Gastrocnemius medialis (tissue), 4 donors: ENCODE measurements at regions not wholly inside any gene's neighbourhood (a gene's known extent, or its start where the extent isn't known, plus 50 kb on each side); places are given as distances from the start of the nearest gene placed in this dataset.
"Not testable (repeated sequence)": the region's sequence is repeated elsewhere in the genome, so short reads cannot be mapped to it uniquely, and the experiment has no call there.

ENCODE experiments used
- ATAC-seq, 2 donors: fragments of 150-250 bp; one replicate each; pipeline ENCODE4 v1.9.1; 2016
- DNase-seq, 2 donors: peaks; one replicate each; pipeline ENCODE4 v3.0.0-alpha.2; 2019
- H3K27ac ChIP-seq, 4 donors: fragments of 200-600 bp; sonication (generic); 1 replicate in 1 of 4; 2 replicates in 3 of 4; pipeline ENCODE4 v1.5.1; 2016 to 2018; ENCODE audit warnings: mild to moderate bottlenecking in 2 of 4, moderate library complexity in 1 of 4
- H3K27me3 ChIP-seq, 3 donors: fragments of 200-600 bp; sonication (generic) in 2 of 3; 1 replicate in 1 of 3; 2 replicates in 2 of 3; pipeline versions ENCODE4 v1.5.1 to v1.6.0; 2016 to 2019; ENCODE audit warnings: mild to moderate bottlenecking in 1 of 3, moderate library complexity in 1 of 3
- H3K36me3 ChIP-seq, 2 donors: fragments of 200-600 bp; sonication (generic) in 1 of 2; one replicate each; pipeline ENCODE4 v1.5.1; 2017 to 2018
- H3K4me1 ChIP-seq, 2 donors: fragments of 200-600 bp; sonication (generic) in 1 of 2; one replicate each; pipeline ENCODE4 v1.5.1; 2016 to 2017; ENCODE audit warnings: mild to moderate bottlenecking in 2 of 2
- H3K4me3 ChIP-seq, 4 donors: fragments of 200-600 bp; sonication (generic) in 3 of 4; 1 replicate in 1 of 4; 2 replicates in 3 of 4; pipeline ENCODE4 v1.5.1; 2016 to 2019; ENCODE audit warnings: mild to moderate bottlenecking in 2 of 4
- H3K9me3 ChIP-seq, 3 donors: fragments of 200-600 bp; sonication (generic) in 2 of 3; 1 replicate in 1 of 3; 2 replicates in 2 of 3; pipeline ENCODE4 v1.5.1; 2016 to 2019
- POLR2A ChIP-seq, 2 donors: fragments of 450-650 bp; IDR thresholded peaks; one replicate each; pipeline ENCODE4 v1.6.1; 2017; ENCODE audit warnings: antibody characterized with exemption in 2 of 2, mild to moderate bottlenecking in 2 of 2, moderate library complexity in 2 of 2
- in situ Hi-C, 4 donors: fragments of 200-750 bp; cut with MboI; loops; one replicate each; pipeline versions ENCODE4 v1.15.0 to v1.8.0; 2017; ENCODE audit warnings: low sequenced_read_pairs in 4 of 4
- intact Hi-C: fragments of 100-400 bp; cut with DNase I; formaldehyde crosslinking; loops from one replicate; pipeline ENCODE4 v1.15.1; 2023; ENCODE audit warnings: low total_unique reads
- TF ChIP-seq, protein P1 (sequence below), 5 experiments: fragments of 450-650 bp in 3 of 5; fragments of 200-600 bp in 2 of 5; sonication (generic) in 2 of 5; IDR thresholded peaks in 4 of 5; conservative IDR thresholded peaks in 1 of 5; 1 replicate in 4 of 5; 2 replicates in 1 of 5; pipeline ENCODE4 v1.5.1; 2016 to 2019; ENCODE audit warnings: antibody characterized with exemption in 5 of 5, mild to moderate bottlenecking in 3 of 5, moderate library complexity in 3 of 5

DNA sequence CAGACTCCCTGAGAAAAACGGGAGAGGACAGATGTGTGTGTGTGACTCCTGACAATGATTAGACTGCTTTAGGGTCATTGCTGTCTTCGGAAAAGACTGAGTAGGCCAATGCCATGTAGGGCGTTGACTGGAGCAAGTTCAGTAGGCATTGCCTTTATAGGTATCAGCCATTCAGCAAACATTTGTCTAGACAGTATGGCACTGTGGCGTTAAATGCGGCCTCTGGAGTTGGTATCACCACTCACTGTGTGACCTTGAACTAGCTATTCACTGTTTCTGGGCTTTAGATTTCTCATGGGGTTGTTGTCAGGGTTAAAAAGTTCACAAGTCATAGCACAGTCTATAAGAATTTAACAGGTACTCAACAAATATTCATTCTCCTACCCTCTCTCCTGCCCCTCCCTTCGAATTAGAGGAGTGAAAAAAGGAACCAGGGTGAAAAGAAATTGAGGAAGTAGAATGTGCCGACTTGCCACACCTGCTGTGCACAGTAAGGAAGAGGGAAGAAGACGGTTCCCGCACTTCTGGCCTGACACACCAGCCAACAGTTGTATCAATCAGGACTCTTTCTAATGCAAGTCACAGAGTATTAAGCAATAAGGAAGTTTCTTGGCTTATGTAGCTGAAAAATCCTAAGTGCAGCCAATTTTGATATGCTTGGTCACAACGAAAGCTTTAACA is 83.2 kb upstream of the PLAC8 start:
- ATAC-seq (no peak), DNase-seq (peak in 1 of 2 donors; percentile 27)
- TF ChIP-seq, protein P1, sequence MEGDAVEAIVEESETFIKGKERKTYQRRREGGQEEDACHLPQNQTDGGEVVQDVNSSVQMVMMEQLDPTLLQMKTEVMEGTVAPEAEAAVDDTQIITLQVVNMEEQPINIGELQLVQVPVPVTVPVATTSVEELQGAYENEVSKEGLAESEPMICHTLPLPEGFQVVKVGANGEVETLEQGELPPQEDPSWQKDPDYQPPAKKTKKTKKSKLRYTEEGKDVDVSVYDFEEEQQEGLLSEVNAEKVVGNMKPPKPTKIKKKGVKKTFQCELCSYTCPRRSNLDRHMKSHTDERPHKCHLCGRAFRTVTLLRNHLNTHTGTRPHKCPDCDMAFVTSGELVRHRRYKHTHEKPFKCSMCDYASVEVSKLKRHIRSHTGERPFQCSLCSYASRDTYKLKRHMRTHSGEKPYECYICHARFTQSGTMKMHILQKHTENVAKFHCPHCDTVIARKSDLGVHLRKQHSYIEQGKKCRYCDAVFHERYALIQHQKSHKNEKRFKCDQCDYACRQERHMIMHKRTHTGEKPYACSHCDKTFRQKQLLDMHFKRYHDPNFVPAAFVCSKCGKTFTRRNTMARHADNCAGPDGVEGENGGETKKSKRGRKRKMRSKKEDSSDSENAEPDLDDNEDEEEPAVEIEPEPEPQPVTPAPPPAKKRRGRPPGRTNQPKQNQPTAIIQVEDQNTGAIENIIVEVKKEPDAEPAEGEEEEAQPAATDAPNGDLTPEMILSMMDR (IDR thresholded peaks at IDR 0.05 in 4 of 5, conservative IDR thresholded peaks at IDR 0.05 in 1 of 5), result no peak
- TF ChIP-seq POLR2A (IDR thresholded peaks at IDR 0.05), result no peak
- H3K27me3 ChIP-seq, result no peaks in the 10 kb centered on the region
- no peaks in the 10 kb centered on the region for H3K4me1 ChIP-seq
- no peaks in the 10 kb centered on the region for H3K9me3 ChIP-seq
- in situ Hi-C loops (no loop called here), intact Hi-C loops (no loop called here)
- H3K27ac ChIP-seq, result no peak overlapping the region
- H3K4me3 ChIP-seq, result no peak overlapping the region
- H3K36me3 ChIP-seq, result no peaks in the 10 kb centered on the region

DNA sequence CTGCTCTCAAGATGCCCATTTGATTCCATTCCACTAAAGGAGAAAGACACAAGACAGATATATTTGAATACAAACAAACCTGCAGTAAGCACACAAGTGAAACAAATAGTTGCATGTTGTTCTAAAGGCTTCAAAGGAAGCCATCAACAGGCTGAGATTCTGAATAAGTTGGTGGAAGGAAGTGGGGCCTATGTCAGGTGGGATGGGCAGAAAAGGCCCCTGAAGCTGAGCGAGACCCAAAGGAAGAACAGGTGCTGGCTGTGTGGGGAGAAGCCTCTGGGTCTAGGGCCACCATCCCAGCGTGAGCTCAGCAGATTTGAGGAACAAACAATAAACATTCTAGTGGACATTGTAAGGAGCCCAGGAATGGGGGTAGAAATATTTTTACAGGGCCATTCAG is 82.4 kb upstream of the PLAC8 start:
- no peaks in the 10 kb centered on the region for H3K36me3 ChIP-seq
- no peak overlapping the region for H3K27ac ChIP-seq
- H3K4me3 ChIP-seq, result no peak overlapping the region
- no peaks in the 10 kb centered on the region for H3K27me3 ChIP-seq
- intact Hi-C loops (no loop called here), in situ Hi-C loops (no loop called here)
- no peaks in the 10 kb centered on the region for H3K4me1 ChIP-seq
- ATAC-seq (no peak), DNase-seq (no peak)
- TF ChIP-seq POLR2A (IDR thresholded peaks at IDR 0.05), result no peak
- TF ChIP-seq, protein P1 (IDR thresholded peaks at IDR 0.05 in 4 of 5, conservative IDR thresholded peaks at IDR 0.05 in 1 of 5), result no peak
- H3K9me3 ChIP-seq, result no peaks in the 10 kb centered on the region

DNA sequence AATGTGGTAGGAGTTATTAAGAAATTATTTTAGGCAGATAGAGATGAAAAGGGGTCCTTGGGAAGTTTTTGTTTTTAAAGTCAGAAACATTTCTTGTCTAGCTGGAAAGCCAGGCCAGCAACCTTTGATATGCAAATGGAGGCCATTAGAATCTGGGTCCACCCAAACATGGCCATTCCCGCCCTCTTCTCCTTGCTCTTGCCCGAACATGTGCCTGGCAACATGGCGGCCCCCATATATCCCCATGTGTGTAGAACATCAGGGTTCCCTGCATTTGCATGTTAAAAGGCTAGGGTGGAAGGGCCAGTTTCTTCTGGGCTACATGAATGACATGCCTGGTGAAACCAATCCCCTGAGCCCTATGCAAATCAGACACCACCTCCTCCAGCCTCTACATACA is 80.7 kb upstream of the PLAC8 start:
- DNase-seq (no peak), ATAC-seq (no peak)
- Histone ChIP-seq H3K4me1 (no peaks in the 10 kb centered on the region), H3K9me3 (no peaks in the 10 kb centered on the region), H3K27ac (no peak overlapping the region), H3K27me3 (no peaks in the 10 kb centered on the region), H3K4me3 (no peak overlapping the region), H3K36me3 (no peaks in the 10 kb centered on the region)
- TF ChIP-seq, protein P1 (IDR thresholded peaks at IDR 0.05 in 4 of 5, conservative IDR thresholded peaks at IDR 0.05 in 1 of 5), result no peak
- TF ChIP-seq POLR2A (IDR thresholded peaks at IDR 0.05), result no peak
- intact Hi-C loops, result no loop called here
- in situ Hi-C loops, result no loop called here

- H3K36me3 ChIP-seq, H3K27ac ChIP-seq, H3K4me1 ChIP-seq, in situ Hi-C loops, H3K4me3 ChIP-seq, H3K9me3 ChIP-seq, H3K27me3 ChIP-seq, ATAC-seq, intact Hi-C loops: not testable (repeated sequence)
- peak in 1 of 2 donors; percentile 18 for DNase-seq
These were observed 80.1 kb upstream of the PLAC8 start for GRCh38 chr4:83194588-83194987.

- Histone ChIP-seq H3K9me3 (no peaks in the 10 kb centered on the region), H3K4me3 (no peak overlapping the region), H3K4me1 (no peaks in the 10 kb centered on the region), H3K27me3 (no peaks in the 10 kb centered on the region), H3K36me3 (no peaks in the 10 kb centered on the region), H3K27ac (no peak overlapping the region)
- TF ChIP-seq POLR2A (IDR thresholded peaks at IDR 0.05), result no peak
- TF ChIP-seq, protein P1 (IDR thresholded peaks at IDR 0.05 in 4 of 5, conservative IDR thresholded peaks at IDR 0.05 in 1 of 5), result no peak
- ATAC-seq (no peak), DNase-seq (no peak)
- intact Hi-C loops (no loop called here), in situ Hi-C loops (no loop called here)
These were observed 78.1 kb upstream of the PLAC8 start for GRCh38 chr4:83192634-83193033.
